Esophagus muscularis mucosa (tissue), 4 donors: ENCODE measurements at regions not wholly inside any gene's neighbourhood (a gene's known extent, or its start where the extent isn't known, plus 50 kb on each side); places are given as distances from the start of the nearest gene placed in this dataset.
"Not testable (repeated sequence)": the region's sequence is repeated elsewhere in the genome, so short reads cannot be mapped to it uniquely, and the experiment has no call there.

Experiments used
- DNase-seq: peaks from one replicate; pipeline ENCODE4 v3.0.0-alpha.2; 2017; ENCODE audit errors: extremely low spot score
- H3K27ac ChIP-seq, 4 donors: fragments of 200-600 bp; sonication (generic); replicated peaks in 1 of 4; 1 replicate in 3 of 4; 2 replicates in 1 of 4; pipeline ENCODE4 v1.5.1; 2016 to 2019; ENCODE audit warnings: mild to moderate bottlenecking in 1 of 4
- H3K27me3 ChIP-seq, 4 donors: fragments of 200-600 bp; sonication (generic); one replicate each; pipeline versions ENCODE4 v1.5.1 to v1.6.0; 2016 to 2019
- H3K36me3 ChIP-seq, 4 donors: fragments of 200-600 bp; sonication (generic); one replicate each; pipeline ENCODE4 v1.5.1; 2016 to 2019
- H3K4me1 ChIP-seq, 4 donors: fragments of 200-600 bp; sonication (generic); one replicate each; pipeline ENCODE4 v1.5.1; 2016 to 2019
- H3K4me3 ChIP-seq, 4 donors: fragments of 200-600 bp; sonication (generic); 1 replicate in 2 of 4; 2 replicates in 2 of 4; pipeline ENCODE4 v1.5.1; 2016 to 2019; ENCODE audit warnings: mild to moderate bottlenecking in 4 of 4, moderate library complexity in 1 of 4
- H3K9me3 ChIP-seq, 4 donors: fragments of 200-600 bp; sonication (generic); 1 replicate in 3 of 4; 2 replicates in 1 of 4; pipeline ENCODE4 v1.5.1; 2016 to 2019
- CTCF ChIP-seq, 3 experiments: fragments of 200-600 bp in 2 of 3; fragments of 450-650 bp in 1 of 3; sonication (generic) in 2 of 3; IDR thresholded peaks; one replicate each; pipeline ENCODE4 v1.5.1; 2017 to 2019; ENCODE audit warnings: antibody characterized with exemption in 3 of 3, mild to moderate bottlenecking in 2 of 3, moderate library complexity in 1 of 3
- EP300 ChIP-seq: sonication (generic); formaldehyde crosslinking; IDR thresholded peaks from one replicate; pipeline ENCODE4 v1.6.1; 2017; ENCODE audit warnings: antibody characterized with exemption
- POLR2A ChIP-seq: fragments of 450-650 bp; IDR thresholded peaks from one replicate; pipeline ENCODE4 v1.6.1; 2017; ENCODE audit warnings: antibody characterized with exemption, moderate library complexity, mild to moderate bottlenecking, low read depth
- POLR2AphosphoS5 ChIP-seq, 2 donors: sonication (generic); formaldehyde crosslinking; IDR thresholded peaks; one replicate each; pipeline ENCODE4 v1.6.1; 2017; ENCODE audit warnings: antibody characterized with exemption in 2 of 2
- WGBS: methylation state at CpG from one replicate; pipeline ENCODE4 v1.1.5; 2018; 5-methylcytosine and 5-hydroxymethylcytosine counted together
- intact Hi-C: fragments of 100-400 bp; cut with DNase I; formaldehyde crosslinking; loops from one replicate; pipeline ENCODE4 v1.15.1; 2023

DNA sequence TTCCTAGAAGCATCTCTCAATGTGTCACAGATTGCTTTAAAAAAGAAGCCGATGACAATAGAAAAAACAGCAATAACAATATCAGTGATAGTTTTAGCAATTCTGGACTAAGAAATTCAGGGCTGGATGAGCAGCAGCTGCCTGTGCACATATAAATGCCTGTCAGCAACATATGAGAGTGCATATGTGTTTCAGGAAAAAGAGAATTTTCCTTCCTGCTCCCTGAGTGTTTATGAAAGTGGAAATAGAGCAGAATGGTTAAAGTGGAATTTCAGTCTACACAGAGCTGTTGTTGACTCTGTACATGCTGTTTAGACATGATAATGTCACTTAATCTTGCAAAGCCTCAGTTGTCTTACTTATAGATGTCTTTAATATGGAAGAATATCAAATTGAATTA, 164.4 kb upstream of the PCDH7 start:
- Histone ChIP-seq H3K4me1 (no peaks in the 10 kb centered on the region), H3K9me3 (no peaks in the 10 kb centered on the region), H3K27ac (no peak overlapping the region), H3K4me3 (no peak overlapping the region), H3K36me3 (no peaks in the 10 kb centered on the region), H3K27me3 (no peaks in the 10 kb centered on the region)
- WGBS: 84% methylated on average over 1 of the region's 1 CpG
- DNase-seq: no peak
- no peak for TF ChIP-seq EP300
- no peak for TF ChIP-seq CTCF (IDR thresholded peaks at IDR 0.05)
- no peak for TF ChIP-seq POLR2AphosphoS5 (IDR thresholded peaks at IDR 0.05)
- no peak for TF ChIP-seq POLR2A
- intact Hi-C loops: no loop called here

GRCh38 chr4:30559481-30559880, 160.7 kb upstream of the PCDH7 start:
- no peak for TF ChIP-seq EP300
- TF ChIP-seq POLR2AphosphoS5 (IDR thresholded peaks at IDR 0.05): no peak
- TF ChIP-seq CTCF (IDR thresholded peaks at IDR 0.05): no peak
- TF ChIP-seq POLR2A: no peak
- H3K27ac ChIP-seq: no peak overlapping the region
- no peaks in the 10 kb centered on the region for H3K36me3 ChIP-seq
- 66% methylated on average over 4 of the region's 4 CpGs for WGBS
- H3K4me1 ChIP-seq: no peaks in the 10 kb centered on the region
- H3K9me3 ChIP-seq: peaks cover 0 to 3% (median 0%) of the 10 kb centered on the region in 4 donors
- H3K4me3 ChIP-seq: no peak overlapping the region
- intact Hi-C loops: no loop called here
- no peak for DNase-seq
- H3K27me3 ChIP-seq: no peaks in the 10 kb centered on the region

GRCh38 chr4:30586850-30587249, 133.3 kb upstream of the PCDH7 start:
- H3K4me3 ChIP-seq: no peak overlapping the region
- WGBS: 90% methylated on average over 9 of the region's 9 CpGs
- intact Hi-C loops: no loop called here
- H3K9me3 ChIP-seq: no peaks in the 10 kb centered on the region
- no peaks in the 10 kb centered on the region for H3K4me1 ChIP-seq
- DNase-seq: no peak
- H3K27me3 ChIP-seq: no peaks in the 10 kb centered on the region
- H3K27ac ChIP-seq: no peak overlapping the region
- no peaks in the 10 kb centered on the region for H3K36me3 ChIP-seq
- TF ChIP-seq CTCF (IDR thresholded peaks at IDR 0.05) (no peak), POLR2A (no peak), EP300 (no peak)

- WGBS: 91% methylated on average over 3 of the region's 3 CpGs
- H3K9me3 ChIP-seq, H3K27ac ChIP-seq, intact Hi-C loops, H3K27me3 ChIP-seq, H3K4me3 ChIP-seq, H3K36me3 ChIP-seq, DNase-seq, H3K4me1 ChIP-seq: not testable (repeated sequence)
These were observed 130.5 kb upstream of the PCDH7 start for GRCh38 chr4:30589669-30590068.

- TF ChIP-seq EP300 (no peak), POLR2AphosphoS5 (IDR thresholded peaks at IDR 0.05) (no peak), POLR2A (no peak), CTCF (IDR thresholded peaks at IDR 0.05) (no peak)
- H3K9me3 ChIP-seq: no peaks in the 10 kb centered on the region
- H3K27me3 ChIP-seq: no peaks in the 10 kb centered on the region
- DNase-seq: no peak
- intact Hi-C loops: no loop called here
- 61% methylated on average over 5 of the region's 5 CpGs for WGBS
- H3K4me1 ChIP-seq: no peaks in the 10 kb centered on the region
- H3K4me3 ChIP-seq: no peak overlapping the region
- no peaks in the 10 kb centered on the region for H3K36me3 ChIP-seq
- H3K27ac ChIP-seq: no peak overlapping the region
These were observed 119.7 kb upstream of the PCDH7 start for GRCh38 chr4:30600246-30601017.
